Testis (tissue), 2 donors: ENCODE measurements at regions not wholly inside any gene's neighbourhood (a gene's known extent, or its start where the extent isn't known, plus 50 kb on each side); places are given as distances from the start of the nearest gene placed in this dataset.

Experiments
- DNase-seq: peaks from one replicate; pipeline ENCODE4 v3.0.0-alpha.2; 2019
- H3K27ac ChIP-seq, 2 donors: fragments of 200-600 bp; sonication (generic); one replicate each; pipeline ENCODE4 v1.5.1; 2019
- H3K27me3 ChIP-seq: fragments of 200-600 bp; sonication (generic); one replicate; pipeline ENCODE4 v1.5.1; 2019
- H3K36me3 ChIP-seq: fragments of 200-600 bp; sonication (generic); one replicate; pipeline ENCODE4 v1.5.1; 2017; ENCODE audit warnings: low read depth; ENCODE audit errors: missing control alignments
- H3K4me1 ChIP-seq: fragments of 200-600 bp; sonication (generic); one replicate; pipeline ENCODE4 v1.5.1; 2019
- H3K4me3 ChIP-seq, 2 donors: fragments of 200-600 bp; sonication (generic); one replicate each; pipeline ENCODE4 v1.5.1; 2017 to 2019
- H3K9me3 ChIP-seq: fragments of 200-600 bp; sonication (generic); one replicate; pipeline ENCODE4 v1.5.1; 2017
- POLR2A ChIP-seq: fragments of 450-650 bp; IDR thresholded peaks from one replicate; pipeline ENCODE4 v1.6.1; 2017; ENCODE audit warnings: antibody characterized with exemption, mild to moderate bottlenecking, moderate library complexity
- WGBS, 2 donors: methylation state at CpG; one replicate each; pipeline ENCODE4 v1.1.5; 2018; 5-methylcytosine and 5-hydroxymethylcytosine counted together
- intact Hi-C: fragments of 100-400 bp; cut with DNase I; formaldehyde crosslinking; loops from one replicate; pipeline ENCODE4 v1.15.1; 2023; ENCODE audit warnings: low total_unique reads
- TF ChIP-seq, protein P1 (sequence below), 3 experiments: fragments of 450-650 bp in 2 of 3; fragments of 200-600 bp in 1 of 3; sonication (generic) in 1 of 3; IDR thresholded peaks; one replicate each; pipeline ENCODE4 v1.5.1; 2016 to 2019; ENCODE audit warnings: antibody characterized with exemption in 3 of 3, mild to moderate bottlenecking in 2 of 3, moderate library complexity in 1 of 3

DNA sequence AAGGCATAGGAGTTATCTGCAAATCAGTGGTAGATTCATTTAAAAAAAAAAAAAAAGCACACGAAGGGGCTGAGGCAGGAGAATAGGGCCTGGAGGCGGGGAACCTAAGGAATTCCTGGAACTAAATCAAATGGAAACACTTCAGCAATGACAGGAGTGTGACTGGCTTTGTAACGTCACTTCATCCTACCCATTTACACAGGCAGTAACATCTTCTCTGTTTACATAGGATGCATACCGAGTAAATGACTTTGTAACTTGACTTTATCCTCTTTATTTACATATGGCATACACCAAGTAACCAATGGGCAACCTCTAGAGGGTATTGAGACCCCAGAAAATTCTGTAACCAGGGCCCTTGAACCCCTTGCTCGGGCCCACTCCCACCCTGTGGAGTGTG lies 56.4 kb upstream of the IYD start:
- Histone ChIP-seq H3K4me1 (peaks cover 16% of the 10 kb centered on the region), H3K27ac (no peak overlapping the region), H3K27me3 (no peaks in the 10 kb centered on the region), H3K4me3 (no peak overlapping the region), H3K9me3 (no peaks in the 10 kb centered on the region), H3K36me3 (no peaks in the 10 kb centered on the region)
- intact Hi-C loops = no loop called here
- 81 to 85% methylated on average over 5 of the region's 5 CpGs for WGBS, 2 donors
- TF ChIP-seq POLR2A = no peak
- TF ChIP-seq, protein P1, sequence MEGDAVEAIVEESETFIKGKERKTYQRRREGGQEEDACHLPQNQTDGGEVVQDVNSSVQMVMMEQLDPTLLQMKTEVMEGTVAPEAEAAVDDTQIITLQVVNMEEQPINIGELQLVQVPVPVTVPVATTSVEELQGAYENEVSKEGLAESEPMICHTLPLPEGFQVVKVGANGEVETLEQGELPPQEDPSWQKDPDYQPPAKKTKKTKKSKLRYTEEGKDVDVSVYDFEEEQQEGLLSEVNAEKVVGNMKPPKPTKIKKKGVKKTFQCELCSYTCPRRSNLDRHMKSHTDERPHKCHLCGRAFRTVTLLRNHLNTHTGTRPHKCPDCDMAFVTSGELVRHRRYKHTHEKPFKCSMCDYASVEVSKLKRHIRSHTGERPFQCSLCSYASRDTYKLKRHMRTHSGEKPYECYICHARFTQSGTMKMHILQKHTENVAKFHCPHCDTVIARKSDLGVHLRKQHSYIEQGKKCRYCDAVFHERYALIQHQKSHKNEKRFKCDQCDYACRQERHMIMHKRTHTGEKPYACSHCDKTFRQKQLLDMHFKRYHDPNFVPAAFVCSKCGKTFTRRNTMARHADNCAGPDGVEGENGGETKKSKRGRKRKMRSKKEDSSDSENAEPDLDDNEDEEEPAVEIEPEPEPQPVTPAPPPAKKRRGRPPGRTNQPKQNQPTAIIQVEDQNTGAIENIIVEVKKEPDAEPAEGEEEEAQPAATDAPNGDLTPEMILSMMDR (IDR thresholded peaks at IDR 0.05) = no peak
- DNase-seq = no peak

DNA sequence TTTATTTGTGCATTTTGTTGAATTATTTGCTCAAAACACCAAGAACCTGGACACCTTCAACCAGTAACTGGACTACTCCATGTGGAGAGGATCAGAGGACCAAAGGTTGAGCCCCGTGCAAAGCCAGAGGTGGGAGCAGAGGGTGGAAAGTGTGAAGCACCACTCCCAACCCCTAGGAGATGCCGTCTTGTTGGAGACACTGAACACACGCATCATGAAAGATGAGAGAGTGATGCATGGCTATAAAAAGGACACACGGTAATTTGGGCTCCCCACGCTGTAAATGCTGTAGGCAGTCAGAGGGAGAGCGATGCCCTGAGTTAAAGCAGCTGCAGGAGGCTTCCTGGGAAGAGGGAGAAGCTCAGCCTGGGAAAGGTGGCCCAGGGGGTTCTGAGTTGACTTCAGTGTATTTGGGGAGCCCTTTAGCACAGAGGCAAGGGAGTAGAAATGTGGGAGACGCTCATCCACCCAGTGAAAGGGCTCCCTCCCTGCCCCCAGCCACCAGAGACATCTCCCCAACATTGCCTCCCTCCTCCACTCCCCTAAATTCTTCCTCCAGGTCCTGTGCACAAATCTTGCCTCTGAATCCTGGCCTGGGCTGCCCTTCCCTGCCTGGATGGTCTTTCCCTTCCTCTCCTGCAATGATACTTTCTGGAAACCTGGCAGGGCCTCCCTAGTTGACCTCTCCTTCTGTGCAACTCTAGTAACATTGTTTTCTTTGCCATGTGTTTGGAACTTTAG lies 55.8 kb upstream of the IYD start:
- intact Hi-C loops = no loop called here
- WGBS, 2 donors = 84 to 87% methylated on average over 7 of the region's 7 CpGs
- H3K27me3 ChIP-seq = no peaks in the 10 kb centered on the region

DNA sequence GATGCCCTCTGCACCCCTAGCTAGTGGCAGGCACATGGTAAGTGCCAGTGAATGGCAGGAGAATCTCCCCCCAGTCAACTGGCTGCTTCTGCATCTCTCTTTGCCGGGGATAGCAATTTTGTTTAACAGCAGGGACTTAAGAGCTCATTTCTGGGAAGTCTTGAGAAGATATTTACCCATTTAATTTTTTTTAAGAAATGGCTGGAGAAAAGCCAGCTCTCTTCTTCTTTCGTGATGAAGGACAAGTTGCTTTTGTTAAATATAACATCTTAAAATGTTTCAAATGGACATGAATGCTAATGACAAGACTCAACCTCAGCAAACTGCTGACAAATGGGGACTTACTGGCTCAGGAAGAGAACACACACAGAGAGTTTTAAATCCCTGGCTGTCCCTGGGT lies 55.0 kb upstream of the IYD start:
- Histone ChIP-seq H3K27me3 (no peaks in the 10 kb centered on the region), H3K9me3 (no peaks in the 10 kb centered on the region), H3K36me3 (no peaks in the 10 kb centered on the region), H3K4me1 (peaks cover 16% of the 10 kb centered on the region), H3K27ac (peak overlapping the region in 1 of 2 donors; percentile 41), H3K4me3 (no peak overlapping the region)
- TF ChIP-seq, protein P1 (IDR thresholded peaks at IDR 0.05) = no peak
- no peak for TF ChIP-seq POLR2A
- intact Hi-C loops = no loop called here
- no peak for DNase-seq
- 26 to 44% methylated on average over 2 of the region's 2 CpGs for WGBS, 2 donors

More for the DNA sequence above, 55.8 kb upstream of the IYD start:
- H3K27ac ChIP-seq = no peak overlapping the region
- no peaks in the 10 kb centered on the region for H3K36me3 ChIP-seq
- H3K9me3 ChIP-seq = no peaks in the 10 kb centered on the region
- H3K4me3 ChIP-seq = no peak overlapping the region
- DNase-seq = peak; percentile 44
- TF ChIP-seq, protein P1 (IDR thresholded peaks at IDR 0.05) = no peak
- no peak for TF ChIP-seq POLR2A
- peaks cover 16% of the 10 kb centered on the region for H3K4me1 ChIP-seq

DNA sequence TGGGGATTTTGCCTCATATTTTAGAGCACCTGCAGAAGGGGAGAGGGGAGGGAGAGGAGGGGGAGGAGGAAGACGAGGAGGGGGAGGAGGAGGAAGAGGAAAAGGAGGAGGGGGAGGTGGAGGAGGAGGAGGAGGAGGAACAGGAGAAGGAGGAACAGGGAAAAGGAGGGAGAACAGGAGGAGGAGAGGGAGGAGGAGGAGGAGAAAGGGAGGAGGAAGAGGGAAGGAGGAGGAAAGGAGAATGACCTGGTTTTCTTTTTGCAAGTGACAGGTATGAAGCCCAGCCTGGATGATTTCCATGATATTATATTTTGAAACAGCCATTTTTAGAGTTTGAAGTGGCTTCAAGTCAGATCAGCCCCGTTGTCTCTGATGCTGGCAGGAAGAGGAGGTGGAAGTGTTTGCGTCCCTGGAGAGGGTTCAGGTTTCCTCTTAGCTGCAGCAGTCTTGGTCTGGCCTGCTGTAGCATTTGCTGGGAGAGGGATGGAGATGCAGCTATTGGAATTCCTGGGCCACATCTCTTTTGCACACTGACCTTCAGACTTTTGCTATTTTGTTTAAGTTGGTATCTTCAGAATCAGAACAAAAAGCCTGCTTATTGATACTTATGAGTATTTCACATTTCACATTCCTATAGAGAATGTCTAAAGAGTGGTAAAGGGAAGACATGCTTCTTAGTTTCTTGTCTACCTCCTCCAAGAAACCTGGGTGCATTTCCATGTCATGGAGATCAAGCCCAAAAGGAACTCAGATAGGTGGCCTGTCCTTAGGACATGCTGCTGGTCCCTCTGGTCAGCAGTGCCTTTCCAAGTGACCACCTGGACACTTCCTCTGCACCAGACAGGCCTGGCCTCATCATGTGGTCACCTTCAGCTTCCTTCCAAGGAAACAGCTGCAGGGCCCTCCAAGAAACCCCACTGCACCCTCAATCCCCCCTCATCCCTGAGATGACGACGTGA lies 54.3 kb upstream of the IYD start:
- H3K27me3 ChIP-seq = no peaks in the 10 kb centered on the region
- no peaks in the 10 kb centered on the region for H3K36me3 ChIP-seq
- peaks cover 16% of the 10 kb centered on the region for H3K4me1 ChIP-seq
- peak overlapping the region in 1 of 2 donors; percentile 41 for H3K27ac ChIP-seq
- WGBS, 2 donors = 56 to 66% methylated on average over 5 of the region's 5 CpGs
- TF ChIP-seq, protein P1 (IDR thresholded peaks at IDR 0.05) = no peak
- TF ChIP-seq POLR2A = no peak
- H3K9me3 ChIP-seq = no peaks in the 10 kb centered on the region
- no peak for DNase-seq
- no peak overlapping the region for H3K4me3 ChIP-seq
- intact Hi-C loops = no loop called here
